Activated CD8-positive, alpha-beta memory T cell treated with anti-CD3 and anti-CD28 coated beads, Interleukin-2, amount 50 U/mL, for 4 hours (primary cell): ENCODE measurements at regions not wholly inside any gene's neighbourhood (a gene's known extent, or its start where the extent isn't known, plus 50 kb on each side); places are given as distances from the start of the nearest gene placed in this dataset.

Source experiments
- DNase-seq: peaks from one replicate; pipeline ENCODE4 v3.0.0-alpha.2; 2020

DNA sequence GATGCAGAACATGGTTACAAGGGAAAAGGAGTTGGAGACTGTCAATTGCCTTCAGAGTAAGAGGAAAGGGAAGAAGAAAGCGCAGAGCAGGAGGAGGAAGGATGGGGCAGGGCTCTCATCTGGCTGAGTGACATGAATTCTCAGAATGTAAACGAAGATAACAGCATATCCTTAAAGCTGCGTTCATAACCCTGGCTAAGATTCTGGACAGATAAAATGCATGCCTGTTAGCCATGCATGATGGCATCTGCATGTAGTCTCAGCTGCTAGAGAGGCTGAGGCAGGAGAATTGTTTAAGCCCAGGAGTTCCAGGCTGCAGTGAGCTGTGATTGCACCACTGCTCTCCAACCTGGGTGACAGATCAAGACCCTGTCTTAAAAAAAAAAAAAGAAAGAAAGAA lies 493.5 kb upstream of the PRKX start:
- DNase-seq = no peak

DNA sequence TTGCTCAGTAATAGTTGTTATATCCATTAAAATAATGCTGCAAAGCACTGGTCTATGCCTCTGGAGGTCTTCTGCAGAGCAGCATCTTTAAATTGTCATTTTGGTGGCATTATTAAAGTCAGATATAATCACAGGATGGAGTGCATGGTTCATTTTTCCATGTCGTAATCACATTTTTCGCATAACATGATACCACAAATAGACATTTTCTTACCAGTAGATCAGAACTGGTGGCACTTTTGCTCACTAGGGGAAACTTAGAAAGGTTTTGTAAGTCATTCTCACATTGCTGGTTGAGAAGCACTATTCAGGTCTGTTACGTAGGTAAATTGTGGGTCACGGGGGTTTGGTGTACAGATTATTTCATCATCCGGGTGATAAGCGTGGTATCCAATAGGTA lies 484.5 kb upstream of the PRKX start:
- DNase-seq = no peak

DNA sequence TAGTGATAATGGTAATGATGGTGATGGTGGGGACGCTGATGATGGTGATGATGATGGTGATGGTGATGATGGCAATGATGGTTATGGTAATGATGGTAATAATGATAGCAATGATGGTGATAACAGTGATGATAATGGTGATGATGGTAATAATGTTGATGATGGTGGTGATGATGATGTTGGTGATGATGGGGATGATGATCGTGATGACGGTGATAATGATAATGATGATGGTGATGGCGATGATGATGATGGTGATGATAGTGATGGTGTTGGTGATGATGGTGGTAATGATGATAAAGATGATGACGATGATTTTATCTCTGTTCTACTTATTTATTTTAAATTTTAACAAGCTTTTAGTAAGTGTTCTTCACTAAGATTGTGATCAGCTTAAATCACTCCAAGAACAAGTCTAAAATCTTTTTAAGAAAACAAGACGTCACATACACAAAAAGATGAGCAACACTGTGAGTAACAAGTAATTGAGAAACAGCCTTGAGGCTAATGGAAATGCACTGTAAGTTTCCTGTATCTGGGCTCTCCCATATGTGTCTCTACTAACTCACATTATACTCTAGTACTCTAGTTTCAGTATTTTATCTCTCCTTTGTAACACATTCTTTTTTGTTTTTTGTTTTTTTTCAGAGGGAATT lies 480.2 kb upstream of the PRKX start:
- no peak for DNase-seq

DNA sequence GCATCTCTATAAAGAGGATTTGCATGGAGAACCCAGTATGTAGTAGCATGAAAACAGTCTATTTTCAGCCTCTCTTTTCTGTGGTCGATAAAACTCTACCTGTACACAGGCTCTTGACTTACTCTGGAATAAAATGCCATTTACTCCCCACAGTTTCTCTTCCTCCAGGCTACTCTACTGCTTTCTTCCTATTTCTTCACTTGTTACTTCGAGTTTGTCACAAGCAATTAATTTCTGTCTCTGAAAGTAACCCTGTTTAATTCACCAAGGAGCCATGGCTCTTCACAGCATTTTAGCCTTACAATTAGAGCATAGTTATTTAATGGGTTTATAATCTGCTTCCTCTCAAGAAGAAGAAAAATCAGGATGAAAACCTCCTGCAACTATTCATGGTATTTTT lies 472.9 kb upstream of the PRKX start:
- no peak for DNase-seq

DNA sequence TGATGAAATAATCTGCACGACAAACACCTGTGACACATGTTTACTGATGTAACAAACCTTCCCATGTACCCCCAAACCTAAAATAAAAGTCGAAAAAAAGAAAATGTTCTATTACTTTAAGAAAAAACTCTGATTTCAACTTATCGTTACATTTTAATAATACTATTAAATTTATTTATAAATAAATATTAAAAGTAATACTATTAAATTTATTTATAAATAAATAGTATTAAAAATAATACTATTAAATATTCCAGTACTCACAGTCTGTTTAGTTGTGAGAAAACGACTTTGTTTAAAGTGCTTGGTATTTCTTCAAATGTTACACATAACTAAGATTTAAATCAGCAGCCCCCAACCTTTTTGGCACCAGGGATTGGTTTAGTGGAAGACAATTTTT lies 471.6 kb upstream of the PRKX start:
- no peak for DNase-seq

DNA sequence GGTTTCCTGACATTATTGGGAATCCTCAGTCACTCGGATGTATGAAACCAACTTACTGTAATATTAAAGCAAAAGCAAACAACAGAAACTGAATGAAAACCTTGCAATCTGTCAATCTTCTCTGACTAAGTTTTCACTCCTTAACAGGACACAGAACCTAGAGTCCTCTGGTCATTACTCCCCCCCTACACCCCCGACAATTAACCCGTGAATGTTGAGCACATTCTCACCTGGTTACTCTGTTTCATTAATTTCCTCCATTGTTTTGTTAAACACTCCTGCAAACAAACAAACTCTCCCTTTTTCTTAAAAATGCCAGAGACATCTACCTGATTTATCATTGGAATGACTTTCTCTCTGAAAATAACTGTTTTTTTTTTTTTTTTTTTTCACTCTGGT lies 469.0 kb upstream of the PRKX start:
- DNase-seq = no peak

DNA sequence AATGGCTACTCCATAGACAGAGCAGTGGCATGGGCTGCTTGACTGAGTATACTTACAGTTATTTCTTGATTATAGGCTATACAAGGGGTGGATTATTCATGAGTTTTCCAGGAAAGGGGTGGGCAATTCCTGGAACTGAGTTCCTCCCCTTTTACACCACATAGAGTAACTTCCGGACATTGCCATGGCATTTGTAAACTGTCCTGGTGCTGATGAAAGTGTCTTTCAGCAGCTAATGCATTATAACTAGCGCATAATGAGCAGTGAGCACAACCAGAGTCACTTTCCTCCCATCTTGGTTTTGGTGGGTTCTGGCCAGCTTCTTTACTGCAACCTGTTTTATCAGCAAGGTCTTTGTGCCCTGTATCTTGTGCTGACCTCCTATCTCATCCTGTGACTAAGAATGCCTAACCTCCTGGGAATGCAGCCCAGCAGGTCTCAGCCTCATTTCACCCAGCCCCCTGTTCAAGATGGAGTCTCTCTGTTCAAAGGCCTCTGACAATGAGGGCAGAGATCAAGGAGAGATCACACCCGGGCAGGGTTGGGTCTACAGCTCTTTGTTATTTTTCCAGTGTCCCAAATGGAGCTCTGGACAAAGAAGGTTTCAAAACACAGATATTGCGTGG lies 468.4 kb upstream of the PRKX start:
- DNase-seq = no peak

DNA sequence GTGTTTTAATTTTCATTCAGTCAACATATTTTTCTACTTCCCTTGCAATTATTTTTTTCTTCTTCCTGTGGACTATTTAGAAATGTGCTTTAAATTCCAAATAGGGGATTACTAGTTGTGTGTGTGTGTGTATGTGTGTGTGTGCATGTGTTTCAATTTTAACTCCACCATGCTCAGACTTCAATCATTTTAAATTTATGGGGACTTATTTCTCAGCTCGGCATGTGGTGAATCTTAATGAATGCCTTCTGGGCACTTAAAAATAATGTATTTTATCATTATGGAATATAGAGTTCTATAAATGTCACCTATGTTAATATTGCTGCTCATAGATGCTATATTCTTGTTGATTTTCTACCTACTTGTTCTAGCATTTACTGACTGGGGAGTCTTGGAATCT lies 465.6 kb upstream of the PRKX start:
- DNase-seq = no peak

DNA sequence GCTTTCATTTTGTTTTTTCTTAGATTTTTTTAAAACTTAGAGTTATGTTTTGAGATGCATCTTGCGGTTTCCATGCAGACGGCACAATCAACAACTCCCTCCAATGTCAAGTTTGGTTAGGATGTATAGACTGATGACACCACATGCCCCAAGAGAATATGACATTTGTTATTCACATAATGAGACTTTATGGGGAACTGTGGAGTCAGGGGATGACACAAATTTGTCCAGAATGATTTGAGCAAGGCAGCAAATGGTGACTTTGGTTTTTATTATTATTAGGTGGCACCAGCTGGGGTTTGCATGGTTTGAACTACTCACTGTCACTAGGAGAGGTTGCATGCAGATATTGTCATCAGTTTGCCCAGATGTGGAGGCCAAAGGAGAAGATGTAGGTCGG lies 461.8 kb upstream of the PRKX start:
- no peak for DNase-seq

DNA sequence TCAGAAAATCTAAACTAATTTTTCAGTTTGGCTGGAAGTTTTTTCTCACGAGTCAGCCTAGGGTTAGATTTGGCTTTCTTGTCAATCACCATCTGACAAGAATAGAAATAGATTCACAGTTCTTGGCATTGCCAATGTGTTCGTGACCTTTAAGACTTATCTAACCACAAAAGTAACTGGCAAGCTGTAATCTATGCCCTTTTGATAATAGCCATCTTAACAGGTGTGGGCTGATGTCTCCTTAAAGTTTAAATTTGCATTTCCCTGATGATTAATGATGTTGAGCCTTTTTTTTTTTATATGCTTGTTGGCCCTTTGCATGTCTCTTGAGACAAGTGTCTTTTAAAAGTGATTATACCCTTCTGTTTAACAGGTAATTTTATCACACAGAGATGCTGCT lies 460.3 kb upstream of the PRKX start:
- DNase-seq = no peak

DNA sequence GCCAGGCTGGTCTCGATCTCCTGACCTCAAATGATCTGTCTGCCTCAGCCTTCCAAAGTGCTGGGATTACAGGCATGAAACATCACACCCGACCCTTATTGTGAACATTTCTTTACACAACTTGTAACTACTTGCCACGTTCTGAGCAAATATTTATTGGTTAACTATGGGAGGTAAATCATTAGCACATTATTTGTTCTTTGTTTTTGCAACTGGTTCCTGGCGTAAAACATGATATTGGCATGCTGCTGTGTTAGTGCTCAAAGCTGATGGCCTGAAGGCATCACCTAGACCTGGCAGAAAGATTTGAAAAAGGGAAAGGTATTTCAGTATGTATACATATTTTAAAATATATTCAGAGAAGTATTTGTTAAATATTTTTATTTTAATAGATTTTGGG lies 438.3 kb upstream of the PRKX start:
- no peak for DNase-seq

DNA sequence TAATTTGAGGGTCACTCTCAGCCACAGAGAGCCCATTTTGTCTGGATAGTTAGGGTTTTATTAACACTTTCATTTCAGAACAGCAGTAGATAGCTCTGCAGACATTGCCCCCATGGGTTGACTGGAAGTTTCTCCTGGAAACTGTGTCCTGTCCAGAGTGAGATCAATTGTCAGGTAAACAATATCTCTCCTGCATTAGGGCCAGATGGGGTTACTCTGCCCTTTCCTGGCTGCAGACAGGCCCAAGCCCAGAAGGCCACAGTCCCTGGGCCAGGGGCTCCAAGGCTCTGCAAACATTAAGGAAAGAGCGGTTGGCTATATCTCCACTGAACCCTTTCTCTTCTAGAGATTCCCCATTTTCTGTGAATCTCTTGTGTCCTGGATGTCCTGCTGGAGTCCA lies 436.8 kb upstream of the PRKX start:
- DNase-seq = no peak

DNA sequence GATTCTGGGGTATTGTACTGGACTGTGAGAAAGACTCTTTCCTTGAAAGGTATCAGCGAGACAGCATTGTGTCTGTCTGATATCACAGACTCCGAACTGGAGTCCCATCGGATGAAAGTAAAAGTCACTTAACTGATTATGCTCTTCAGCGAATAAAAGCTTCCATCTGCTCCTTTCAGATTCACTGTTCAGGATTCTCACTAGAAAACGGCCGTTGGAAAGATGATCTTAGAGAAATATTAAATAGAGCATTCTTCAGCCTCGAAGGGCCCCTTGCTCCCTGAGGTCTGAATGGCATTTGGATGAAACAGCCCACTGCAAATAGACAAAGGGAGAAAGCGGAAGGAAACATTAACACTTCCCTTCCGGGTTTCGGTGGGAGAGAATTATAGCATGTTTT lies 416.2 kb upstream of the PRKX start:
- no peak for DNase-seq

DNA sequence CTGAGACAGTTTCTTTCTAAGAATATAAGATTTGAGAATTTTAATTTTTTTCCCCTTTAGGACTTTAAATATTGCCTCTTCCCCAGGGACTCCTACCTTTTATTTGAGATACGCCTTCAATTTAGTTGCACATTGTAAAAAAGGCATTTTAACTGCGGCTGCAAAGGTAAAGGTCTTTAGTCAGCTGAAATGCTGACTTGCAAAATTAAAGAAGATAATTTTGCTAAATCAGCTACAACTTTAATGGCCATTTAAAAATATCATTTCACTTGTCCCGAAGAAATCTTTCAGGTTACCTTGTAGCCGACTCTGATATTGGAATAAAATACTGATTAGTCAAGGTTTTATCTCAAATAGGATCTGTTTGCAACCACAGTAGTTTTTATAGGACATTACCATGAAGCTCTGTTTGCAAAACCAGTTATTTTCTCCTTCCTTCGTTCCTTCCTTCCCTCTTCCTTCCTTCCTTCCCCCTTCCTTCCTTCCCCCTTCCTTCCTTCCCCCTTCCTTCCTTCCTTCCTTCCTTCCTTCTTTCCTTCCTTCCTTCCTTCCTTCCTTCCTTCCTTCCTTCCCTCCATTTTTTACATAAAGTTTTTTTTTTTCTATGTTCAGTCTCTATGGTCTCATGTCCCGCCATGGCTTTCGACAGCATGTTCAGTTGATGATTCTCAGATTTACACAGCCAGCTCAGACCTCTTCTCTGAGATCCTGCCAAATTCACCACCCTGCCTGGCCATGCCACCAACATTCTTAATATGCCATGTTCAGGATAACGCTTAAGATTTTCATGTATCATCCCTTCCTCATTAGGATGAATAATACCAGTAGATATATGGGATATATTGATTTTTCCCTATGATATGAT lies 405.4 kb upstream of the PRKX start:
- no peak for DNase-seq

DNA sequence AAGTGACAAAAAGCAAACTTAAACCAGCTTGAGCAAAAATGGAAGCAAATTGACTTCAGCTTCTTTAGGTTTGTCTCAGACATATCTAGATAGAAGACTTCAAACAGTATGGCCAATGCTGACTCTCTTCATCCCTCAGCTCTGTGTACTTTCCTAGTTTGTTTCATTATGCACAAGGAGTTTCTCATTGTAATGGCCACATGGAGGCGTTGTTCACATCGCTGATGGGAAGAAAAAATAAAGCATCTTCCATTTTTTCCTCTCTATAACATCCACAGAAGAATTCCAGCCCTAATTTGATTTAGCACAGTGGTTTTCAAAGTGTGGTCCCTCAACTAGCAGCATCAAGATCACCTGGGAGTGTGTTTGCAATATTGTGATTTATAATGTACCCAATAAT lies 397.5 kb upstream of the PRKX start:
- no peak for DNase-seq

DNA sequence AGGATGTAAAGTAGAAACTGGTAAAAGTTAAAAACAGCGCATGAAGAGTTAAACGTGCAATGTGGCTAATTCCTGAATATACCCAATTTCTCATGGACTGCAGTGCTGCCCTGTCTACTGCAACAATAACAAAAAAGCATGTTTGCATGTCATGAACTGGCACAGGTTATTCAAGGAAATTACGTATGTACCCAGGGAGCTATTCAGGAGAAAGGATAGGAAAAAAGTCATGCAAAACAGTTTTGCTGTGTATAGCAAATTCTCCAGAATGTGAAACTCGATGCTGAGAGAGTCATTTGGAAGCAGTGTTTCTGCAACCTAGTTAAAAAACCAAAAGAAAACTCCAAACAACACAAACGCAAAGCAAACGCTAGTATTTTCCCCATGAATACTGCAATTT lies 381.5 kb upstream of the PRKX start:
- DNase-seq = no peak

DNA sequence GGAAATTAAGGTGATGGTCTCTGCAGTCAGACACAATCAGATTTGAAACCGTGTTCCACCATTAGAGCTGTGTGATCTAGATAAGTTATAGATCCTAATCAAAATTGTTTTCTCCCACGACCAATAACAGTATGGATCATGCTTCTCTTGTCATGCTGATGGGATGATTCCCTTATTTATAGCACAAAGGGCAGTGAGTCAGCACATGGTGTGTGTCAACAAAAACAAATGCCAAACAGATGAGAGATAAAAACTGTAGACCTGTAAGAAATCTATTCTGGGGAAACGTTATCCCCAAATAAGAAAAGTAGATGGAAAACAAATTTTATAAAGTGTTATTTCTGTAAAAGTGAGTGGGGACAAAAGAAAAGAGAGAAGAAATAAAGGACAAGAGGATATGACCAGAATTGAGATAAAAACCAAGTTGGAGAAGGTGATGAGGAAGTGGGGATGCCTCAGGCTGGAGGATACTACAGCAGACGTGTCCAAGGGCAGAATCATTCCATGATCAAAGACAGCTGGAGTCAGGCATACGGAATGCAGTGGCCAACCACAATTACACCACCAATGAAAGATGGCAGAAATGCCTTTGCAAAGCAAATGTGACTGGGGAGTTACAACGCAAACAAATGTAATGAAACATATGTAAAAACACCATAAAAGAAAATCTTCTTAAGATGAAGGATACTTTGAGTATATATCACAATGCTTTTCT lies 377.8 kb upstream of the PRKX start:
- no peak for DNase-seq

DNA sequence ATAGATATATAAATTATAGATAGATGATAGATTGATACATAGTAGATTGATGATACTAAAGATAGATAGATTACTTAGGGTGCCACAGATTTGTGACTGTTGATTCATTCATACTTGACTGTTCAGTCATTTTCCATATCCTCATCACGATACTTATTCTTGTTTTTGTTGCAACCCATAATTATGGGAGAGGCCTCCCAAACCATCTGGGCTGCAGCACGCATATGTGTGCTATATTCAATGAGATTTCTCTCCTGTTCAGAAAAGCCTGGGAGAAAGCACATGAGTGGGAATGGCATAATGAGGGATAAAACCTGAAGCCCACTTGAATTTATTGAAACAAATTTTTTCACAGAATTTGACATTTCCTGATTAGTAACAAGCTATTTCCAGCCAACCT lies 346.4 kb upstream of the PRKX start:
- no peak for DNase-seq

DNA sequence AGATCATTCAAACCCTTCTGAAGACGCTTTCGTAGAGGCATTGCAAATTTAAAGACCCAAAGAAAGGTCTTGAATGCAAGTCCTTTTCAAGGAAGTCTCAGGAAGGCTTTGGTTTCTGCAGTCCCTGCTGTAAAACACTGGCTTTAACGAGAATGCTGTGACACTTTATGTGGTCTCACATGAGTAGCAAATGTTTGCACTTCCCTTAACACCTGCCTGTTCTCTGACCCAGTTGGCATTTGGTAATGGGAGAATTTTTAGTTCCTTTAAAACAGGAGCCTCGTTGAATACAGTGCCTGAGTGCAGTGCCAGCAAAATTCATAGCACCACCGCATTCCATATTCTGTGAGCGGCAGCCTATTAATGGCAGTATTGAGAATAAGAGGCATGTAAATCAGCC lies 330.5 kb upstream of the PRKX start:
- DNase-seq = no peak

DNA sequence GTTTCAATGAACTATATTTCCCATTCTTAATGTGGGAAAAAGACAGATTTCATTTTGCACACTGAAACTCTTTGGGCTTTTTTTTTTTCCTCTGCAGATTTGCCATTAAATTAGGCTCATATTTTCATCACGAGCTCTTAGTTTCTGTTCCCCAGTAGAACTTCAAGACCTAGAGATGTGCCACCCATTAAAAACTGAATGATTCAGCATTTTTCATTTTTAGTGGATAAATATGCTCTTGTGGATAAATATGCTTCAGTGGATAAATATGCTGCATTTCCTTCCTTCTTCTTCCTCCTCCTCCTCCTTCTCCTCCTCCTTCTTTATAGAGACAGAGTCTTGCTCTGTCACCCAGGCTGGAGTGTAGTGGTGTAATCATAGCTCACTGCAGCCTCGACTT lies 322.4 kb upstream of the PRKX start:
- no peak for DNase-seq

DNA sequence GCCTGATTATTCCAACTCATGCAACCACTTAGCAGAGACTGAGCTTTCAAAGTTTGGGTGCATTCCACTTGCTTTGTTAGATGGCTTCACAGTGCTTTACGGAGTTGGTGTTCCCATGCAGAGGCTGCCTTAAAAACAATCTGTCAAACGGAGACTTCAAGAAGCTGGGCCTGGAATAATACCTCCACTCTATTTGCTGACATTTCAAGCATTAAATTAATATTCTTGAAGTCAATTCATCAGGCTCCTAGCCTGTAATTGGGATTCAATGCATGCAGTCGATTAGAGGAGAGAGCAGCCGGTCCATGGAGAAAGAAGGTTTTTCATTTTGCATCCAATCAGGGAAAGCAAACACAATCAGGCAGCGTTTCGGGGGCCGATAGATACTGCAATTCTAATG lies 314.7 kb upstream of the PRKX start:
- DNase-seq = no peak

DNA sequence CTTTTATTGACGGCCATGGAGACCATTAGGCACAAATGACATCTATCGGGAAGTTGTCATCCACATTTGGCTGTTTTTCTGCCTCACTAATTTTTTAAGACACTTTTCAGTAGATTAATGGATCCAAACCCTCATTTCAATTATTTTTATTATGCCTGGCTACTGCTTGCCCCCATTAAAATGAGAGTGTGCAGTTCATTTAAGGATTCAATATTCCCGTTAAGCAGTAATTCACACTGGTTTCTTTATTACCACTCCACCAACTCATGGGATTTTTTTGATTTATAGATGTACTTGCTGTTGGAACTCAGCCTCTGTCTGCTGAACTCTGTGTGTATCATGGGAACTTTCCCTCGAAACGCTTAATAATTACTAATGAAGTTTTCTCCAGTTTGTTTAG lies 291.8 kb upstream of the PRKX start:
- no peak for DNase-seq

DNA sequence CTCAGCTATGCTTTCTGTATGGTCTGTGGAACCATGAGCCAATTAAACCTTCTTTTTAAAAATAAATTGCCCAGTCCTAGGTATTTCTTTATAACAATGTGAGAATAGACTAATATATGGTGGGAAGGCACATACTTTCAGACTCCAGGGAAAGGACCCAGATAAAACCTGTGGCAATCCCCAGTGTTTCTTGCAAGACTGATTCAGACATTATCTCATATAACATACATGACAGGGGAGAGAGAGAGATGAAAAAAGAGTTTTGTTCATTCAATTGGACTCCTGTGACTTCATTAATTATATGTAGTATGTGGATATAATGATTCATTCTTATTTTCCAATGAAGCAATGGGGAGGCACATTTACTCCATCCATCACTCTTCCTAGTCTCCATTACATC lies 291.4 kb upstream of the PRKX start:
- DNase-seq = no peak

DNA sequence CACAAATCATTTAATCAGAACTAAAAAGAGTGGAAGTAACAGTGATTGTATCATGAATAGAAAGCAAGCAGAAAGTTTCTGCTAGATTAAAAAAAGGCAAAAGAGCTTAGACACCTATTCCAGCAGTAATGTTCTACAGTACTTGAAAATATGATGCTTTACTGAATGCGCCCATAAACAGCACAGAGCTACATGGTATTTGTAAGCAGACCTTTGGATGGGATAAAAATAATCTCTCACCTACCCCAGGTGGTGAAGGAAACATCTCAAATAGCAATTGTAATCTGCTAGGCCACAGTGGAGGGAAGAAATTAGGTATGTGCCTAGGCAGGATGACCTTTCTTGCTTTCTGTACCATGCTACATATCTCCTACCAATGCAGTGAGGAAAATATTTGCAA lies 280.9 kb upstream of the PRKX start:
- no peak for DNase-seq
